Kidney epithelial cell (primary cell): ENCODE measurements at regions not wholly inside any gene's neighbourhood (a gene's known extent, or its start where the extent isn't known, plus 50 kb on each side); places are given as distances from the start of the nearest gene placed in this dataset.

Experiments used
- DNase-seq: peaks from one replicate; pipeline ENCODE4 v3.0.0-alpha.2; 2010; ENCODE audit warnings: low read depth
- H3K27me3 ChIP-seq: 2 replicates; pipeline ENCODE4 v1.6.0; 2011; ENCODE audit warnings: low read length; ENCODE audit not compliant: control insufficient read depth, insufficient read depth
- H3K36me3 ChIP-seq: 2 replicates; pipeline ENCODE4 v1.5.1; 2011; ENCODE audit warnings: low read length; ENCODE audit not compliant: control insufficient read depth, insufficient read depth
- H3K4me3 ChIP-seq: 2 replicates; pipeline ENCODE4 v1.5.1; 2011; ENCODE audit warnings: low read depth, mild to moderate bottlenecking, control low read depth, low read length
- CTCF ChIP-seq: IDR thresholded peaks from 2 replicates; pipeline ENCODE4 v1.5.1; 2011; ENCODE audit warnings: mild to moderate bottlenecking, moderate library complexity, low read length, control low read depth, inconsistent platforms; ENCODE audit not compliant: insufficient read depth, poor library complexity, severe bottlenecking

GRCh38 chr13:91240341-91240740 lies 107.1 kb upstream of the MIR17HG start:
- Histone ChIP-seq H3K27me3 (no peaks in the 10 kb centered on the region), H3K4me3 (no peak overlapping the region), H3K36me3 (no peaks in the 10 kb centered on the region)
- no peak for TF ChIP-seq CTCF
- DNase-seq = no peak

GRCh38 chr13:91241221-91241933 lies 106.1 kb upstream of the MIR17HG start:
- TF ChIP-seq CTCF = no peak
- Histone ChIP-seq H3K27me3 (no peaks in the 10 kb centered on the region), H3K4me3 (no peak overlapping the region), H3K36me3 (no peaks in the 10 kb centered on the region)
- DNase-seq = no peak

GRCh38 chr13:91242652-91243051 lies 104.8 kb upstream of the MIR17HG start:
- no peak for TF ChIP-seq CTCF
- DNase-seq = no peak
- Histone ChIP-seq H3K36me3 (no peaks in the 10 kb centered on the region), H3K27me3 (no peaks in the 10 kb centered on the region), H3K4me3 (no peak overlapping the region)

GRCh38 chr13:91245288-91245687 lies 102.2 kb upstream of the MIR17HG start:
- H3K27me3 ChIP-seq = no peaks in the 10 kb centered on the region
- no peak overlapping the region for H3K4me3 ChIP-seq
- TF ChIP-seq CTCF = no peak
- no peaks in the 10 kb centered on the region for H3K36me3 ChIP-seq
- DNase-seq = no peak

GRCh38 chr13:91247768-91248167 lies 99.7 kb upstream of the MIR17HG start:
- H3K27me3 ChIP-seq = no peaks in the 10 kb centered on the region
- H3K36me3 ChIP-seq = no peaks in the 10 kb centered on the region
- TF ChIP-seq CTCF = peak; percentile 16
- no peak overlapping the region for H3K4me3 ChIP-seq
- no peak for DNase-seq

- DNase-seq = no peak
- Histone ChIP-seq H3K27me3 (no peaks in the 10 kb centered on the region), H3K4me3 (no peak overlapping the region), H3K36me3 (no peaks in the 10 kb centered on the region)
- TF ChIP-seq CTCF = no peak
Observed at GRCh38 chr13:91248249-91248648, 99.2 kb upstream of the MIR17HG start.
